GM23338 (cell line): ENCODE measurements at regions not wholly inside any gene's neighbourhood (a gene's known extent, or its start where the extent isn't known, plus 50 kb on each side); places are given as distances from the start of the nearest gene placed in this dataset.

Experiments used
- ATAC-seq: fragments of 200-7000 bp; cut with Tn5 transposase; 3 replicates; pipeline ENCODE4 v1.9.1; 2020
- DNase-seq: peaks from one replicate; pipeline ENCODE4 v3.0.0-alpha.2; 2015; ENCODE audit warnings: low spot score
- H2AFZ ChIP-seq: fragments of 200-600 bp; sonication (generic); 2 replicates; pipeline ENCODE4 v1.8.0; 2016; ENCODE audit warnings: antibody characterized with exemption, mild to moderate bottlenecking, moderate library complexity
- H3F3A ChIP-seq: fragments of 200-600 bp; sonication (generic); replicated peaks from 2 replicates; pipeline ENCODE4 v1.8.0; 2017; ENCODE audit warnings: antibody characterized with exemption, mixed run types, low read depth
- H3K27ac ChIP-seq: fragments of 200-600 bp; sonication (generic); 2 replicates; pipeline ENCODE4 v1.6.1; 2016; ENCODE audit warnings: low read depth
- H3K27me3 ChIP-seq: fragments of 200-600 bp; sonication (generic); 2 replicates; pipeline ENCODE4 v1.8.0; 2016; ENCODE audit warnings: mild to moderate bottlenecking, mixed run types, moderate library complexity; ENCODE audit not compliant: insufficient read depth
- H3K36me3 ChIP-seq: fragments of 200-600 bp; sonication (generic); 2 replicates; pipeline ENCODE4 v1.8.0; 2016; ENCODE audit warnings: mild to moderate bottlenecking; ENCODE audit not compliant: insufficient read depth
- H3K4me1 ChIP-seq: fragments of 200-600 bp; sonication (generic); 2 replicates; pipeline ENCODE4 v1.8.0; 2016; ENCODE audit warnings: mild to moderate bottlenecking, moderate library complexity; ENCODE audit not compliant: insufficient read depth
- H3K4me2 ChIP-seq: fragments of 200-600 bp; sonication (generic); 2 replicates; pipeline ENCODE4 v1.7.1; 2017; ENCODE audit warnings: mixed run types
- H3K4me3 ChIP-seq: fragments of 200-600 bp; sonication (generic); 2 replicates; pipeline ENCODE4 v1.6.1; 2016; ENCODE audit warnings: mixed run types
- H3K79me2 ChIP-seq: fragments of 200-600 bp; sonication (generic); replicated peaks from 2 replicates; pipeline ENCODE4 v1.8.0; 2017; ENCODE audit warnings: mild to moderate bottlenecking; ENCODE audit not compliant: insufficient read depth
- H3K9me2 ChIP-seq: fragments of 200-600 bp; sonication (generic); 2 replicates; pipeline ENCODE4 v1.8.0; 2017; ENCODE audit not compliant: insufficient read depth
- H4K20me1 ChIP-seq: fragments of 200-600 bp; sonication (generic); replicated peaks from 2 replicates; pipeline ENCODE4 v1.8.0; 2017; ENCODE audit warnings: mild to moderate bottlenecking; ENCODE audit not compliant: insufficient read depth
- H3K27ac Mint-ChIP-seq: 2 replicates; pipeline ENCODE4 v1.8.0; 2020; ENCODE audit warnings: inconsistent platforms, mild to moderate bottlenecking, moderate library complexity, mixed read lengths
- H3K27me3 Mint-ChIP-seq: 3 replicates; pipeline ENCODE4 v1.8.0; 2022; ENCODE audit warnings: low read depth, mild to moderate bottlenecking, moderate library complexity, mixed read lengths, inconsistent platforms; ENCODE audit not compliant: insufficient read depth, poor library complexity
- H3K36me3 Mint-ChIP-seq: 3 replicates; pipeline ENCODE4 v1.8.0; 2021; ENCODE audit warnings: low read depth, mild to moderate bottlenecking, inconsistent platforms, moderate library complexity, mixed read lengths
- H3K4me1 Mint-ChIP-seq: 3 replicates; pipeline ENCODE4 v1.8.0; 2020; ENCODE audit warnings: mild to moderate bottlenecking, inconsistent platforms, mixed read lengths
- H3K4me3 Mint-ChIP-seq: 3 replicates; pipeline ENCODE4 v1.8.0; 2021; ENCODE audit warnings: moderate library complexity, mild to moderate bottlenecking, inconsistent platforms, mixed read lengths
- H3K9me3 Mint-ChIP-seq: 3 replicates; pipeline ENCODE4 v1.8.0; 2020; ENCODE audit warnings: moderate library complexity, mild to moderate bottlenecking, inconsistent platforms, mixed read lengths
- CREB1 ChIP-seq: fragments of 250-450 bp; sonication (Bioruptor Pico); IDR thresholded peaks from 2 replicates; pipeline ENCODE4 v1.5.0; 2020; ENCODE audit warnings: low read depth, mild to moderate bottlenecking, moderate library complexity
- ETS1 ChIP-seq: IDR thresholded peaks from 2 replicates; pipeline ENCODE4 v1.6.1; 2016; ENCODE audit warnings: antibody characterized with exemption
- EZH2 ChIP-seq: fragments of 200-600 bp; sonication (generic); IDR thresholded peaks from one replicate; pipeline ENCODE4 v1.8.0; 2017; ENCODE audit warnings: antibody characterized with exemption, mild to moderate bottlenecking, low read depth; ENCODE audit not compliant: unreplicated experiment
- JUNB ChIP-seq: IDR thresholded peaks from one replicate; pipeline ENCODE4 v1.6.1; 2016; ENCODE audit warnings: antibody characterized with exemption; ENCODE audit not compliant: unreplicated experiment
- NANOG ChIP-seq: IDR thresholded peaks from 2 replicates; pipeline ENCODE4 v1.6.1; 2016; ENCODE audit warnings: antibody characterized with exemption, borderline replicate concordance
- POLR2AphosphoS5 ChIP-seq: IDR thresholded peaks from 2 replicates; pipeline ENCODE4 v1.6.1; 2016; ENCODE audit warnings: antibody characterized with exemption, low read depth
- TF ChIP-seq, protein P1 (sequence below): fragments of 250-450 bp; sonication (Bioruptor Pico); IDR thresholded peaks from 2 replicates; pipeline ENCODE4 v1.5.0; 2020; ENCODE audit warnings: mild to moderate bottlenecking, moderate library complexity
- TF ChIP-seq, protein P2 (sequence below): IDR thresholded peaks from one replicate; pipeline ENCODE4 v1.6.1; 2018; ENCODE audit warnings: antibody characterized with exemption; ENCODE audit not compliant: unreplicated experiment

DNA sequence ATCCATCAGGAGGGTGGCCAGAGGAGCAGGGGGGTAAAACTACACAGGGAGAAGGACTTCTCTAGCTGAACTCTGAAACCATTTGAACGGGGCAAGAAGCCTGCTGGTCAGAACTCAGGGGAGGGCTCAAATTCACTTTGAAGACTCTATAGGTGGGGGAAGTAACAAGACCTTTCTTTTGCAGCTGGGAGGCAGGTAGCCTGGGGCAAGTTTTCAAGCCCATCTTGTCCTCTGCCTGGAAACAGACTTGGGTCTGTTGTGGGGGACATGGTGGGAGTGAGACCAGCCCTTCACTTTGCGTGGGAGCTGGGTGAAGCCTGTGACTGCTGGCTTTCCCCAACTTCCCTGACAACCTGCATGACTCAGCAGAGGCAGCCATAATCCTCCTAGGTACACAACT lies 312.3 kb downstream of the SPRY1 start (continued):
- TF ChIP-seq, protein P1, sequence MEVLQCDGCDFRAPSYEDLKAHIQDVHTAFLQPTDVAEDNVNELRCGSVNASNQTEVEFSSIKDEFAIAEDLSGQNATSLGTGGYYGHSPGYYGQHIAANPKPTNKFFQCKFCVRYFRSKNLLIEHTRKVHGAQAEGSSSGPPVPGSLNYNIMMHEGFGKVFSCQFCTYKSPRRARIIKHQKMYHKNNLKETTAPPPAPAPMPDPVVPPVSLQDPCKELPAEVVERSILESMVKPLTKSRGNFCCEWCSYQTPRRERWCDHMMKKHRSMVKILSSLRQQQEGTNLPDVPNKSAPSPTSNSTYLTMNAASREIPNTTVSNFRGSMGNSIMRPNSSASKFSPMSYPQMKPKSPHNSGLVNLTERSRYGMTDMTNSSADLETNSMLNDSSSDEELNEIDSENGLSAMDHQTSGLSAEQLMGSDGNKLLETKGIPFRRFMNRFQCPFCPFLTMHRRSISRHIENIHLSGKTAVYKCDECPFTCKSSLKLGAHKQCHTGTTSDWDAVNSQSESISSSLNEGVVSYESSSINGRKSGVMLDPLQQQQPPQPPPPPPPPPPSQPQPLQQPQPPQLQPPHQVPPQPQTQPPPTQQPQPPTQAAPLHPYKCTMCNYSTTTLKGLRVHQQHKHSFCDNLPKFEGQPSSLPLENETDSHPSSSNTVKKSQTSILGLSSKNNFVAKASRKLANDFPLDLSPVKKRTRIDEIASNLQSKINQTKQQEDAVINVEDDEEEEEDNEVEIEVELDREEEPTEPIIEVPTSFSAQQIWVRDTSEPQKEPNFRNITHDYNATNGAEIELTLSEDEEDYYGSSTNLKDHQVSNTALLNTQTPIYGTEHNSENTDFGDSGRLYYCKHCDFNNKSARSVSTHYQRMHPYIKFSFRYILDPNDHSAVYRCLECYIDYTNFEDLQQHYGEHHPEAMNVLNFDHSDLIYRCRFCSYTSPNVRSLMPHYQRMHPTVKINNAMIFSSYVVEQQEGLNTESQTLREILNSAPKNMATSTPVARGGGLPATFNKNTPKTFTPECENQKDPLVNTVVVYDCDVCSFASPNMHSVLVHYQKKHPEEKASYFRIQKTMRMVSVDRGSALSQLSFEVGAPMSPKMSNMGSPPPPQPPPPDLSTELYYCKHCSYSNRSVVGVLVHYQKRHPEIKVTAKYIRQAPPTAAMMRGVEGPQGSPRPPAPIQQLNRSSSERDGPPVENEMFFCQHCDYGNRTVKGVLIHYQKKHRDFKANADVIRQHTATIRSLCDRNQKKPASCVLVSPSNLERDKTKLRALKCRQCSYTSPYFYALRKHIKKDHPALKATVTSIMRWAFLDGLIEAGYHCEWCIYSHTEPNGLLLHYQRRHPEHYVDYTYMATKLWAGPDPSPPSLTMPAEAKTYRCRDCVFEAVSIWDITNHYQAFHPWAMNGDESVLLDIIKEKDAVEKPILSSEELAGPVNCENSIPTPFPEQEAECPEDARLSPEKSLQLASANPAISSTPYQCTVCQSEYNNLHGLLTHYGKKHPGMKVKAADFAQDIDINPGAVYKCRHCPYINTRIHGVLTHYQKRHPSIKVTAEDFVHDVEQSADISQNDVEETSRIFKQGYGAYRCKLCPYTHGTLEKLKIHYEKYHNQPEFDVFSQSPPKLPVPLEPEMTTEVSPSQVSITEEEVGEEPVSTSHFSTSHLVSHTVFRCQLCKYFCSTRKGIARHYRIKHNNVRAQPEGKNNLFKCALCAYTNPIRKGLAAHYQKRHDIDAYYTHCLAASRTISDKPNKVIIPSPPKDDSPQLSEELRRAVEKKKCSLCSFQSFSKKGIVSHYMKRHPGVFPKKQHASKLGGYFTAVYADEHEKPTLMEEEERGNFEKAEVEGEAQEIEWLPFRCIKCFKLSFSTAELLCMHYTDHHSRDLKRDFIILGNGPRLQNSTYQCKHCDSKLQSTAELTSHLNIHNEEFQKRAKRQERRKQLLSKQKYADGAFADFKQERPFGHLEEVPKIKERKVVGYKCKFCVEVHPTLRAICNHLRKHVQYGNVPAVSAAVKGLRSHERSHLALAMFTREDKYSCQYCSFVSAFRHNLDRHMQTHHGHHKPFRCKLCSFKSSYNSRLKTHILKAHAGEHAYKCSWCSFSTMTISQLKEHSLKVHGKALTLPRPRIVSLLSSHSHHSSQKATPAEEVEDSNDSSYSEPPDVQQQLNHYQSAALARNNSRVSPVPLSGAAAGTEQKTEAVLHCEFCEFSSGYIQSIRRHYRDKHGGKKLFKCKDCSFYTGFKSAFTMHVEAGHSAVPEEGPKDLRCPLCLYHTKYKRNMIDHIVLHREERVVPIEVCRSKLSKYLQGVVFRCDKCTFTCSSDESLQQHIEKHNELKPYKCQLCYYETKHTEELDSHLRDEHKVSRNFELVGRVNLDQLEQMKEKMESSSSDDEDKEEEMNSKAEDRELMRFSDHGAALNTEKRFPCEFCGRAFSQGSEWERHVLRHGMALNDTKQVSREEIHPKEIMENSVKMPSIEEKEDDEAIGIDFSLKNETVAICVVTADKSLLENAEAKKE (CRISPR knock-in tag): no peak

DNA sequence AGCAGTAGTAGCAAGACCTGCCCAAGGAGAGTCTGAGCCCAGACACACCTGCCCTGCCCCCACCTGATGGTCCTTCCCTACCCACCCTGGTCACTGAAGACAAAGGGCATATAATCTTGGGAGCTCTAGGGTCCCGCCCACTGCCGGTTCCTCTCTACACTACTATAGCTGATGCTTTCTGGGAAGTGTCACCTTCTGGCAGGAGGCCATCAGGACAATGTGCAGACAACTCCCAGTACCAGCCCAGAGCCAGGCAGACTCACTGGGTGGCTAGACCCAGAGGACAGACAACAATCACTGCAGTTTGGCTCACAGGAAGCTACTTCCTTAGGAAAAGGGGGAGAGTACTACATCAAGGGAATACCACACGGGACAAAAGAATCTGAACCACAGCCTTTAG lies 312.7 kb downstream of the SPRY1 start:
- no peak overlapping the region for H3K4me3 Mint-ChIP-seq
- Histone ChIP-seq H2AFZ (no peak overlapping the region), H4K20me1 (no peaks in the 10 kb centered on the region), H3K4me3 (no peak overlapping the region), H3K36me3 (no peaks in the 10 kb centered on the region), H3K79me2 (no peaks in the 10 kb centered on the region), H3K4me2 (no peak overlapping the region), H3K4me1 (no peaks in the 10 kb centered on the region), H3F3A (no peaks in the 10 kb centered on the region), H3K27me3 (no peaks in the 10 kb centered on the region), H3K27ac (no peak overlapping the region), H3K9me2 (0 out of 2 replicates have a peak, but pooled peaks cover 4% of the 10 kb centered on the region)
- H3K9me3 Mint-ChIP-seq: peaks cover 29% of the 10 kb centered on the region
- 0 out of 3 replicates have a peak, but pooled peaks cover 2% of the 10 kb centered on the region for H3K4me1 Mint-ChIP-seq
- no peak for TF ChIP-seq NANOG
- peaks cover 13% of the 10 kb centered on the region for H3K36me3 Mint-ChIP-seq
- peaks cover 5% of the 10 kb centered on the region for H3K27me3 Mint-ChIP-seq
- DNase-seq (no peak), ATAC-seq (no peak)
- no peak overlapping the region for H3K27ac Mint-ChIP-seq

DNA sequence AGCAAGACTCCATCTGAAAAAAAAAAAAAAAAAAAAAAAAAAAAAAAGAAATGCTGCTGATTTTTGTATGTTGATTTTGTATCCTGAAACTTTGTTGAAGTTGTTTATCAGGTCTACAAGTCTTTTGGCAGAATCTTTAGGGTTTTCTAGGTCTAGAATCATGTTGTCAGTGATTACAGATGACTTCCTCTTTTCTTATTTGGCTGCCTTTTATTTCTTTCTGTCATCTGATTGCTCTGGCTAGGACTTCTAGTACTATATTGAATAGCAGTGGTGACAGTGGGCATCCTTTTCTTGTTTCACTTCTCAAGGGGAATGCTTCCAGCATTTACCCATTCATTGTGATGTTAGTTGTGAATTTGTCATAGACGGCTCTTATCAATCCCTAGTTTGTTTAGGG lies 334.4 kb downstream of the SPRY1 start:
- Histone ChIP-seq H3K9me2 (no peaks in the 10 kb centered on the region), H4K20me1 (no peaks in the 10 kb centered on the region), H3K27me3 (no peaks in the 10 kb centered on the region), H3K4me1 (no peaks in the 10 kb centered on the region; the same call in 1 of the 2 replicates), H2AFZ (no peak overlapping the region), H3K4me2 (no peak overlapping the region), H3K27ac (no peak overlapping the region), H3K36me3 (no peaks in the 10 kb centered on the region), H3F3A (no peaks in the 10 kb centered on the region), H3K4me3 (no peak overlapping the region), H3K79me2 (no peaks in the 10 kb centered on the region)
- Mint-ChIP-seq H3K27me3 (no peaks in the 10 kb centered on the region), H3K36me3 (no peaks in the 10 kb centered on the region), H3K9me3 (no peaks in the 10 kb centered on the region), H3K4me3 (no peak overlapping the region), H3K4me1 (no peaks in the 10 kb centered on the region), H3K27ac (no peak overlapping the region)
- no peak for DNase-seq
- no peak for ATAC-seq
- TF ChIP-seq NANOG (no peak), ETS1 (no peak), CREB1 (CRISPR knock-in tag) (no peak), JUNB (no peak), POLR2AphosphoS5 (no peak), EZH2 (no peak)
- TF ChIP-seq, protein P2, sequence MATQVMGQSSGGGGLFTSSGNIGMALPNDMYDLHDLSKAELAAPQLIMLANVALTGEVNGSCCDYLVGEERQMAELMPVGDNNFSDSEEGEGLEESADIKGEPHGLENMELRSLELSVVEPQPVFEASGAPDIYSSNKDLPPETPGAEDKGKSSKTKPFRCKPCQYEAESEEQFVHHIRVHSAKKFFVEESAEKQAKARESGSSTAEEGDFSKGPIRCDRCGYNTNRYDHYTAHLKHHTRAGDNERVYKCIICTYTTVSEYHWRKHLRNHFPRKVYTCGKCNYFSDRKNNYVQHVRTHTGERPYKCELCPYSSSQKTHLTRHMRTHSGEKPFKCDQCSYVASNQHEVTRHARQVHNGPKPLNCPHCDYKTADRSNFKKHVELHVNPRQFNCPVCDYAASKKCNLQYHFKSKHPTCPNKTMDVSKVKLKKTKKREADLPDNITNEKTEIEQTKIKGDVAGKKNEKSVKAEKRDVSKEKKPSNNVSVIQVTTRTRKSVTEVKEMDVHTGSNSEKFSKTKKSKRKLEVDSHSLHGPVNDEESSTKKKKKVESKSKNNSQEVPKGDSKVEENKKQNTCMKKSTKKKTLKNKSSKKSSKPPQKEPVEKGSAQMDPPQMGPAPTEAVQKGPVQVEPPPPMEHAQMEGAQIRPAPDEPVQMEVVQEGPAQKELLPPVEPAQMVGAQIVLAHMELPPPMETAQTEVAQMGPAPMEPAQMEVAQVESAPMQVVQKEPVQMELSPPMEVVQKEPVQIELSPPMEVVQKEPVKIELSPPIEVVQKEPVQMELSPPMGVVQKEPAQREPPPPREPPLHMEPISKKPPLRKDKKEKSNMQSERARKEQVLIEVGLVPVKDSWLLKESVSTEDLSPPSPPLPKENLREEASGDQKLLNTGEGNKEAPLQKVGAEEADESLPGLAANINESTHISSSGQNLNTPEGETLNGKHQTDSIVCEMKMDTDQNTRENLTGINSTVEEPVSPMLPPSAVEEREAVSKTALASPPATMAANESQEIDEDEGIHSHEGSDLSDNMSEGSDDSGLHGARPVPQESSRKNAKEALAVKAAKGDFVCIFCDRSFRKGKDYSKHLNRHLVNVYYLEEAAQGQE: no peak
